Fibroblast of peridontal ligament (primary cell): ENCODE measurements at regions not wholly inside any gene's neighbourhood (a gene's known extent, or its start where the extent isn't known, plus 50 kb on each side); places are given as distances from the start of the nearest gene placed in this dataset.
A peak's percentile ranks its signal among the peaks of the same experiment; 100 is the strongest.

ENCODE experiments used
- DNase-seq: peaks from one replicate; pipeline ENCODE4 v3.0.0-alpha.2; 2010; ENCODE audit errors: extremely low read depth

DNA sequence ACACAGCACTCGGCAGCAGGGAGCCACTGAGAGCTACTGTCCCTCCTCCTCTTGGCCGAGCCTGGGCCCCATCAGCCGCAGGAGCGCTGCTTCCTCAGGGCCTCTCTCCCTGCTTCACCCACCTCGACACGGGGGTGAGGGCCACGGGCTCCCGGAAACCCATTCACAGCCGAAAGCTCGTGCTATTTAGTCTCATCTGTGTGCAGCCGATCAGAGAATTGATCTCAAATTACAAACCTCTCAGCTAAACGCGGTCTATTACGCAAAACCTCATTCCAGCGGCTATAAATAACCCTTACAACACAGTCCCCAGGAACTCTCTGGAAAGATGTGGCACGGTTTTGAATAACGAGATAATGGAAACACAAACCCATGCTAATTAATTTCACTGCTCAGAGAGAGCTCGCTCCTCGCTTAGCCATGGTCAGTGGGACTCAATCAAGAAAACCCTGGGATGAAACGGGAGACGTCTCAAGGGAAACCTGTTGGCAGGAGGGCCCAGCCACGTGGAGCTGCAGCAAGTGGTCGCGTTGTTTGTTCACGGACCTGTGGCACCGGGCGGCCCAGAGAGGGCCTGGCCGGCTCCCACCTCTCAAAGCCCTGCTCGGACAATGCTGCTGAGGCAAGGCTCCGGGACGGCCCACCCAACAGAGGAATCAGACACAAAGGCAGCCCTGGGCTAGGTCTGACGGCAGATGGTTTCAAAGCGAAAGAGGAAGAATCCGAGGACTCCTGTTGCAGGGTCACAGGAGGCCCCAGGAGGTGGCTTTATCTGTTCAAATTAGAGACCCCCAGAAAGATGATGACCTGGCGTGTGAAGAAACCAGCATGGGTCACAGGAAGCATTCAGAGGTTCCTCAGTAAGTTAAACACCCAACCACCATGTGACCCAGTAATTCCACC lies 210.5 kb downstream of the CTTN start:
- peak; percentile 95 for DNase-seq

DNA sequence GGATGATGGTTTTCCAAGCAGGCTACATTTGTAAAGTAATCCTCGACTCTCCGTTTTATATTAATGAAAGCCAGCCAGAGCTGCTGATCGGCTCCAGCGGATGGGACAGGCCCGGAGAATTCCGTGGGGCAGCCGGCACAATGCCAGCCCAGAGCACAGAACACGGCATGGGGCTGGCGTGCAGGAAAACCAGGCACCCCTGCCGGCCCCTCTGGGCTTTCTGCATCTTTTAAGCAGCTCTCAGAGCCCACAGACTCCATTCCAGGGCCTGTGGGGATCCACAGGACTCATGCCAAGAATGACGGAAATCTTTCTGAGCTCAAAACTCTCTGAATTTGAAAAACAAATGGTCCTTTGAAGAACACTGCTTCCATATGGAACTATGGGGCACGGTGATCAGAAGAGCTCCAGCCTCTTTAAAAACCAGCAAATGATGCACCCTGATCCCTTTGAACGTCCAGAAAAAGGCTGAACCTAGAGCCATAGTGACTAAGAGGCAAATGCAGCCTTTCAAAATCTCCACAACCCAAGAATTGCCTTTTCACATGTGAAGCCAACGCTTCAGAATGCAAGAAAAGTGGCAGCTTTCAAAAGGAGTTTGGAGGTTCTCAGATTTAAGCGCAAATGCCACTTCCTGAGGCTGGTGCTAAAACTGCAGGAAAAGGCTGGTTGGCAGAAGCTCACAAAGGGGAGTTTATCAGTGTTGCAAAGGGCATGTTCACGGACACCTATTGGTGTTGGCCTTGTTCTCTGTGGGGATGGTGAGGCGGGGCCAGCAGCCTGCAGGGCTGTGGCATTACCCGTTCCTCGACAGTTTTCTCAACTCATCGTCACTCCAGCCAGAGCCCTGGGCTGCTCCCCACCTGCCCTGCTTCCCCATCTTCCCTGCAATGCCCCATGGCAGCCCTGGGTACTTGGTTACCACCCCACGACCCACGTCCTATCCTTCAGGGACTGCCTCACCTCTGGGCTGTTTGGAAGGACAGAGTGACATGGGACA lies 212.5 kb downstream of the CTTN start:
- DNase-seq: peak; percentile 91

DNA sequence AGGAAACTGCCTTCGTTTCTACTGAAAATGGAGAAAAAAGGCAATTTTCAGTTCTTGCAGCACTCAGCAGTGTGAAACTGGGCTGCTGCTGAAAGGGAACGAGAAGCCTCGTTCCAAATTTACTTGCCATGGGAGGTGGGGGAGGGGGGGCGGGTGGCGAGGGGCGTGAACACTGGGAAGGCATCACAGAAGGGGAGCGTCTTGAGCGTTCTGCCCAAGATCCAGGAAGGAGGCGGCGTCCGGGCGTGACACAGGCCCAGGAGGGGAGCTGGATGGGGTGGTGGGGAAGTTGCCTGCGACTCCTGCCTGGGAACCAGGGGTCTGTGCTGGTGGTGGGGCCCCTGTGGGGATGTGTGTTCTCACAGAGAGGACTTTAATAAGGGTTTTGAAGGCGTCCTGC lies 213.5 kb downstream of the CTTN start:
- DNase-seq: no peak

DNA sequence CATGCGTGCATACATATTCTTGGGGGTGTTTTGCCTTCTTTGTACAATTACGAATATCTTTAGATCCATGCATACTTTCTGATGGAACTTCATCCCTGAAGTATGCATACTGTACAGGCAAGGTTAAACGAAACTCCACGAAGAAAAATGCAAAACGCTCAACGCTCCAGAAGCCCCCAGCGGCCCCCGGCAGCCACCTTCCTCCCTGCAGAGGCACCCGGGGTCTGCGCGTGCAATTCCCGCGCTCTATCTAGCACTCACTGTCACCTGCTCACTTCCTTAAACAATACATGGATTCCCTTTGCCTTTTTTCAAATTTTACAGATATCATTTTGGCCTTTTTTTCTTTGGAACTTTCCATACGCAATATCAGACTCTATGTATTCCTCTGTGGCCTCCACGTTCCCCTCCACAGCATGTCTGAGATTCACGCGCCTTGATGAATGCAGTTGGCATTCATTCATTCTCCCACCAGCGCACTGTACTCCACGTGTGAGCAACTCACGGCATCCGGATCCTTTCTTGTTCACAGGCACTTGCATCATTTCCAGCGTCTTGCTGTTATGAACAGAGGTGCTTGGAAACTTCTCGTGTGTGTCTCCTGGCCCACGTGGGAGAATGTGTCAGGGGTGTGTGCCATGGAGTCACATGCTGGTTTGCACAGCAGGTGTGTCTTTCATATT lies 214.3 kb downstream of the CTTN start:
- DNase-seq: no peak

DNA sequence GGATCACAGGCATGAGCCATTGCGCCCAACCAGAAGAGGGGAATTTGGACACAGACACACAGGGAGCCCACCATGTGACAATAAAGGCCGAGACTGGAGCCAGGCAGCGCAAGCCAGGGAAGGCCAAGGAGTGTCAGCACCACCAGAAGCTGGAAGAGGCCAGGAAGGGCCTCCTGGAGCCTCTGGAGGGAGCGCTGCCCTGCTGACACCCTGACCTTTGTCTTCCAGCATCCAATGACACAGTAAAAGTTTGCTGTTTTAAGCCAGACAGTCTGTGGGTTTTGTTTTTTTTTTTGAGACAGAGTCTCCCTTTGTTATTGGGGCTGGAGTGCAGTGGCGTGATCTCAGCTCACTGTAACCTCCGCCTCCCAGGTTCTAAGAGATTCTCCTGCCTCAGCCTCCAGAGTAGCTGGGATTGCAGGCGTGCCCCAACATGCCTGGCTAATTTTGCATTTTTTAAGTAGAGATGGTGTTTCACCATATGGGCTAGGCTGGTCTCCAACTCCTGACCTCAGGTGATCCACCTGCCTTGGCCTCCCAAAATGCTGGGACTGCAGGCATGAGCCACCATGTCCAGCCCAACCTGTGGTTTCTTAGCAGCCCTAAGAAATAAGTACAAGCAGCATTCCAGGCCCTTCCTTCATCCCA lies 215.8 kb downstream of the CTTN start:
- DNase-seq: no peak

DNA sequence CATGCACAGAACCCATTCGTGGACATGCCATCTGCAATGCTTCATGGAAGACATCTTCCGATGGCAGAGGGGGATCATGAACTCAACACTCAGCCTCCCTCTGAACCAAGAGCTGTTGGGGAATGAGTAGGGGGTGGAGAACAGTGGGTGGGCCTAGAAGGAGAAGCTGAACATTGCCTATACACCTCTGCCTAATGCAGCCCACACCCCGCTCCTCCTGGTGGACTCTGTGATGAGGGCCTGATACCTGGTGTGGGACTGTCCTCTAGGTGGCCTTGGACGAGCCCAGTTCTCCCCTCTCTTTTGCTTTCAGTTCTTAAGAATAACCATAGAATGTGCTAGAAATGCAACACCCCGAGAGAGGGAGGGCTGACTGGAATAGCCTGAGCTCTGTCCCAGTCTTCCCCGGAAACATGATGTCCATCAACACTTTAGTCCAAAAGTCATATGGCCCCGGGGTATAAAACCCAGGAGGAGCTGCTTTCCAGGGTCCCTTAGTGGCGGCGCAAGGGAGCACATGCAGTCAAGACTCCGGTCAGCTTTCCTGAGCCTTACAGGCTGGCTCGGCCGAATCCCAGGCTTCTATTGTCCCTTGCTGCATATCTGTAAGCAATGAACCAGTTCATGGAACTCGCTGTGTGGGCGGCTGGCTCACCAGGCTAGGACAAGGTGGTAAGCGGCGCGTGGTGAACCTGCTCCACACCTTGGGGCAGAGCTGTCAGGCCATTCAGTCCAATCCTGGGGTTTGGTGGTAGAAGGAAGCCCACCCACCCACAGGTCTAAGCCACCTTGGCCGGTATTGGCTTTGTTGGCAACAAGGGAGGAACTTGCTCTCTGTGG lies 216.9 kb downstream of the CTTN start:
- no peak for DNase-seq

DNA sequence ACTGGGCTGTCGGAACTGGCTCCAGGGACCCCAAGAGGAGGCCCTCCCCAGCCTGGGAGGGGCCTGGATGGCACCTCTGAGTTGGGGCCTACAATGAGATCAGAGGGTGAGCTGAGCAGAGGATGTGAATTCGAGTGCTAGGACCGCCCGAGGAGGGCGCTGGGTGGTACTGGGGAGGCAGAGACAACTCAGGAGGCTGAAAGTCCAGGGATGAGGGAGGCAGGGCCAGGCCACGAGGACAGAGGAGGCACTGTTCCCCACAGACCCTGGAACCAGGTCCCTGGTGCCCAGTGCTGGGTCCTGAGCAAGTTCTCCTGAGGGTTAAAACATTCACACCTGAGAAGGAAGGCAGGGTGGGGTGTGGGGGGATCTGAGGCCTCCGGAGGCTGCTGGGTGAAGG lies 218.0 kb downstream of the CTTN start:
- no peak for DNase-seq

DNA sequence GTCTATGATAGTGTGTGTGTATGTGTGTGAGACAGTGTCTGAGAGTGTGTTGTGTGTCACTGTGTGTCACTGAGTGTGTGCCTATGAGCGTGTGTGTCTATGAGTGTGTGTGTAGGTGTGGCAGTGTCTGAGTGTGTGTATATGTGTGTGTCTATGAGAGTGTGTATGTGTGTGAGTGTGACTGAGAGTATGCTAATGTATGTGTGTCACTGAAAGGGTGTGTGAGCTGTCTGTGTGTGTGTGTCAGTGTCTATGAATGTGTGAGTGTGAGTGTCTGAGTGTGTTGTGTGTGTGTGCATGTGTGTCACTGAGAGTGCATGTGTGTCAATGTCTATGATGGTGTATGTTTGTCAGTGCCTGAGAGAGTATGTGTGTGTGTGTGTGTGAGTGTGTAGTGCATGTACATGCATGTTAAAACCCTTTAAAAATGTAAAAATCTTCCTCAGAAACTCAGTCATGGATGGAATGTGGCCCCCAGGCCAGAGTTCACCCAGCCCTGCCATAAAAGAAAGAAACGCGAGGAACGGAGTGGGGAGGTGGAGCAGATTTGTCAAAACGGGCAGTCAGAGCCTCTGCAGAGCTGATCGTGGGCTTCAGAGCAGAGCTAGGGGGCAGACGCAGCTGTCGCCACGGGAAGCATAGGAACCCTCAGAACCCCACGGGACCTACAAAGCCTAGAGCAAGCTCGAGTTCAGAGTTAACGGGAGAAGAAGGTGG lies 218.8 kb downstream of the CTTN start:
- no peak for DNase-seq

DNA sequence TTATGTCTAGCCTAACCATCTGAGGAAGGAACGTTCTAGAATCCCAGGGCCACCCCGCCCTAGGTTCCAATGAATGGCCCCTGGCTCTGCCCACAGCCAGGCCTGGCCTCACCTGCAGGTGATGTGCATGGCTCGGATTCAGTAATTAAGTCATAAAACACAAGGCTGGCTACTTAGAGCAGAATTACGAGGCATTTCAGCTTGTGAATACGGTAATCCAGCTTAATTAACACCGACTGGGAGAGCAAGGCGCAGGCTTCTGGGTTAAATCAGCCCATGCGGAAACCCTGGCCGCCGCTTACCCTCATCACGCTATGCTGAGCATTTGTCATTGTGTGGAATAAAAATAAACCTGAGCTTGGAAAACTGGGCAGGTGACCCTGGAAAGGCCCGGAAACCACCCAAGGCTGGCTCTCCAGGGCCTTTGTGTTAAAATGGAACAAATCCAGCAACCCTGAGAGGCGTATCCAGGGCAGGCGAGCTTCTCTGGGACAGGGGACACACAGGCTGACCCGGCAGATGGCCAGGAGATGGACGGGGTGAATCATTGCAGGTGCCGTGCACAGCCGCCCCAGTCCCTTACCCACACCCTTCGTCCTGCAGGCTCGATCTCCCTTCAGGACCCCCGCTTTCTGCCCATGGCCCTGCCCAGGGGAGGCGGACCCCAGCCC lies 220.2 kb downstream of the CTTN start:
- no peak for DNase-seq

DNA sequence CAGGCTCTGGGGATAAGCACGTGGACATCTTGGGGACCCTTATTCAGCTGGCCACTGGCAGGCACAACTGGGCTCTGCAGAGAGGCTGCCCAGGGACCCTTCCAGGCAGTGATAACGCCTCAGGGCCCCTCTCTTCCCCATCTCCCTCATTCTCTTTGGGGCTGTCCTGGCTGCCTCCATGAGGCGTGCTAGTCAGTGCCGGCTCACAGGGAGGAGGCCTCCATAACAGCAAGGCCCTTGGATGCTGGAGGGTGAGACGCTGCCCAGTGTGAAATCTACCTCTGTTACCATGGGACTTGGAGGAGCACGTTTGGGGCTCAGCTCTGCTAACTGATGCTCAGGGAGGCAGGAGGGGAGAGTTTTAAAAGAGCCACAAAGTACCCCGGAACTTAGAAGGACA lies 221.3 kb downstream of the CTTN start:
- DNase-seq: no peak

DNA sequence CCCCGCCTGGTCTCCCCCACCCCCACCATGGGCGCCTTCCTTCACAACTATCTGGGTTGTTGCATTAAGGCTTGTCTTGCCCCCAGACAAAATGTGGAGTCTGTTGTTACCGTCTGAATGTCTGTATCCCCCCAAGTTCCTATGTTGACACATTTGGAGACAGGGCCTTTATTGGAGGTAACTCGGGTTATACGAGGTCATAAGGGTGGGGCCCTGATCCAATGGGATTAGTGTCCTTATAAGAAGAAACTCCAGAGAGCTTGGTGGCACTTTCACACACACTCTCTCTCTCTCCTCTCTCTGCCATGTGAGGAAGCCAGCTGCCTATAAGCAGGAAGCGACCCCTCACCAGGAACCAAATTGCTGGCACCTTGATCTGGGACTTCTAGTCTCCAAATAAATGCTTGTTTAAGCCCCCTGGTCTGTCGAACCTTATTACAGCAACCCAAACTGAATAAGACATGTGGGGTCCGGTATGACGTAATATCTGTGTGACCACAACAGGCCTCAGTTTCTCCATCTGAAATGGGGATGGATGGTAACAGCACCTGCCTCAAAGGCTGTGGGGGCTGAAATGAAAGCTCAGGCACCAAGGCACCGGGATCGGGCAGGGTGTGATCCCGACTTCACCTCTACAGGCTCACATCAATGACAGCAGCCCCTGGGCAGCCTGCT lies 222.3 kb downstream of the CTTN start:
- no peak for DNase-seq

DNA sequence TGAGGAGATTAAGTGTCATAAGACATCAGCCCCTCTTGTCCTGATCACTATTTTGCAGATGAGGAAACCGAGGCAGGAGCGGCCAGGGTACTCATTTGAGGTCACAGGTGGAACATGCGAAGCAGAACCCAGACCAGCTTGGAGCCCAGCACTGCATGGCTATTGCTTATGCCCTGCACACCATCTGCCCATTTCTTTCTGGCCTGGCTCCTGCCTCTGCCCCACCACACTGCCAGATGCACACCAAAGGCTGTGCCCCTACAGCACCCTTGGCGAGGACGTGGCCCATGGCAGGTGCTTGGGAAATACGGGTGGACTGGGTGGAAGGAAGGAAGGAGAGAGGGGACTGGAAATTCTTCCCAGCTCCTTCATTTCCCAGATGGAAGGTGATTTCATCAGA lies 222.9 kb downstream of the CTTN start:
- DNase-seq: no peak

DNA sequence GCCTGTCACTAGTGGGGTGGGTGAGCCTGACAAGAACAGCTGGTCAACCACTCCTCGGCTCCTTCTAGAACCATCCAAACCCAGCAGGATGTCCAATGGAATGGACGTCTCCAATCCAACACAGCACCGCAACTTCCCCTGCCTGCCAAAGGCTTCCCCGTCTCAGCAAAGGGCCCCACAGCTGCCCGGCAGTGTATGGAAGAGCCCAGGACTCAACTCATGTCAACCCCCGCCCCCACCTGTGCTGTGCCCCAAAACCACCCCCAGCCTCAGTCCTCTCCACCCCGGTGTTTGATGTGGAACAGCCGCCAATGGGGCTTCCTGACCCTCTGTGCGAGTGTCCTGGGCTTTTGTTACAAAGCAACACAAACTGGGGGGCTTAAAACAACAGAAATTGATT lies 223.8 kb downstream of the CTTN start:
- DNase-seq: no peak

DNA sequence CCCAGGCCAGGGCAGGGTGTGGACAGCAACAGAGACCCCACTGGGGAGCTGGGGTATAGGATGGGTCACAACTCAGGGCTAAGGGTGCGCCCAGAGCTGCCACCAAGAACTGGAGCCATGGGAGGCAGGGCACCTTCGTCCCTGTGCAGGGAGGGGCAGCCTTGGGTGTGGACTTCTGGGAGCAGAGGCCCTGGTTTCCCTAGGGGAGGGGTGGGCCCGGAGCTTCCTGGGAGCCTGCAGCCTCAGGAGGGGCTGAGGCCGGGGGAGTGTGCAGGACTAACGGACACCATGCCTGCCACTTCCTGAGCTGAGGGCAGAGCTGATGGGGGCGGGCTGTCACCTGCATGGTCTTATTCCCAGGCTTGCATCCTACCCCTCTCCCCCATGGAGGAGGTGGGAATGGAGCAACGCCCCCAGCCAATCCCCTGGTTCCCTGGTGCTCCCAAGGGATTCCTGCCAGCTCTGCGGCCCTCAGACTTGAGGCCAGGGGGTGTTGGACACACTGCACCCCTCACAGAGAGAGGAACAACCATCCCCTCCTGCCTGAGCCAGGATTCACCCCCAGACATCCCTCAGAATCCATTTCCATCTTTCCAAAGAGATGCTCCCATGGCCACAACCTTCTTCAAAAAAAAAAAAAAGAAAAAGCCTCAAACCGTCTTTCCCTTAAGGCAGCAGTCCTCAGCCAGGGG lies 225.7 kb downstream of the CTTN start:
- no peak for DNase-seq

DNA sequence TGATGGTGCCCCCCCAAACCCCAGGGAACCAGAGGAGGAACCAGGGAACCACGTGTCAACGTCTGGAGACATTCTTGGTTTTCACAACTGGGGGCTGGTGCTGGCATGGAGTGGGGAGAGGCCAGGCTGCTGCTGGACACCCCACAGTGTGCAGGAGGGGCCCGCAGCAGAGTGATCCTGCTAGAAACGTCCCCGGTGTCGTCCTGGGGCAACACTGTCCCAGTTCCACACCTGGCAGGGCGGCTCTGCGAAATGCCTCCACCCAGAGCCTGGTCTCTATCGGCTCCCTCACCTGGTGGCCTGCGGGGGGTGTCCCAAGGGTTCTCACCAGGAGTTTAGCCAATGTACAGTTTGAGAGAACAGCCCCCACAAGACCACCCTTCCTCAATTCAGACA lies 226.3 kb downstream of the CTTN start:
- DNase-seq: no peak

DNA sequence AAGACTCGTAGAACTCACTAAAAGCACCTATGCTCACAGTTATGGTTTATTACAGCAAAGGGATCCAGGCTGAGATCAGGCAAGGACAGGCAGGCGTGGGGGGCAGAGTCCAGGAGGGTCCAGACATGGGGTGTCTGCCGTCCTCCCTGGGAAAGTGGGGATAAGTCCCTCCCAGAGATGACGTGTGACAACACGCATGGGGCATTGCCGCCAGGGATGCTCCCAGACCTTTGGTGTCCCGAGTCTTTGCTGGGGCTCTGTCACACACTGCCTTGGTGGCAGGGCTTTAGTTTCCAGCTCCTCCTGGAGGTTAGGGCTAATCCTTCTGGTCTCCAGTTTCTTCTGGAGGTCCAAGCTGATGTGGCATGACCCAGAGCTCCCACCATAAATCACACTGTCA lies 226.7 kb downstream of the CTTN start:
- no peak for DNase-seq

DNA sequence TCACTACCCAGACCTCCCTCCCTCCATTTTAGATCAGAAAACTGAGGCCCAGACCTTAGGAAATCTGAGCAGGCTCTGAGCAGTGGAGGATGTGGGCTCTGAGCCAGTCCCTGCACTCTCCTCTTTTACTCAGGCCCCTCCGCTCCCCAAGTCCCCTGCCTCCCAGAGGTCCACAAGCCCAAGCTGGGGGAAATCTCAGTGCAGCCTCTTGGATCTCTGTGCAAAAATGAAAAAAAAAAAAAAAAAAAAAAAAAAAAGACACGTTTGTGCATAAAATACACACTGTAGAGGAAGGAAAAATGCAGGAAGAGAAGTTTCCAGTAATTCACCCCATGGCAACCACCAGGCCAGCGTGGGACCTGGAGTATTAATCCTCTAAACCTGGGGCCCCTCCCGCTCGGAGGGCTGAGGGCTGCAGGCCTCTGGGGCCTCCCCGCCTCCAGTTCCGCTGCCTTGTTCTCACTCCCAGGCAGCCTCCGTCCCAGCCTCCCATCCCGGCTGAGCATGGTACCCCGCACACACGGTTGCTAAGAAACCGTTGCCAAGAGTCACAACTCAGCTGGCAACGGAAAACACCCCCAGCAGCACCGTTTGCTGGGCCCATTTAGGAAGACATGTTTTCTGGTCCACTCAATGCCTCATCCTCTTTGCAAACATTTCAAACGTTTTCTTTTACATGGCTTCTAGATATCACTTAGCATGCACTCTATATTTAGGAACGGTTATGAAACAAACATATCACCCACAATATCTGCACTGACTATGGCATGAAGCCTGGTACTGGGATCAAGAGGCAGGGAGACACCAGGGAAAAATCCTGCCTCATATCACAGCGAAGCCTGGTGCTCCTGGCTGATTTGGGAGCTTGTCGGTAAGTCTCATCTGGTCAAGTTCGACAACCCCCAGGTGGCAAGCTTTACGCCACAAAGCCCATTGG lies 227.5 kb downstream of the CTTN start:
- no peak for DNase-seq
